C4-2B (cell line): ENCODE measurements at regions not wholly inside any gene's neighbourhood (a gene's known extent, or its start where the extent isn't known, plus 50 kb on each side); places are given as distances from the start of the nearest gene placed in this dataset.

ENCODE experiments used
- CTCF ChIP-seq: fragments of 450-650 bp; conservative IDR thresholded peaks from 2 replicates; pipeline ENCODE4 v1.5.1; 2017; ENCODE audit warnings: mild to moderate bottlenecking
- ZFX ChIP-seq: fragments of 450-650 bp; IDR thresholded peaks from 2 replicates; pipeline ENCODE4 v1.6.1; 2017

- TF ChIP-seq CTCF = no peak
- no peak for TF ChIP-seq ZFX
These were observed 380.7 kb downstream of the MATN1 start for GRCh38 chr1:30342535-30343141.
